HCT116 (cell line): ENCODE measurements at regions not wholly inside any gene's neighbourhood (a gene's known extent, or its start where the extent isn't known, plus 50 kb on each side); places are given as distances from the start of the nearest gene placed in this dataset.

Experiments used
- ATAC-seq: fragments of 200-7000 bp; cut with Tn5 transposase; 2 replicates; pipeline ENCODE4 v1.9.1; 2020; ENCODE audit warnings: mild to moderate bottlenecking, moderate library complexity
- BruUV-seq: library from RNA; stranded (reverse); fragments of 400-500 nt; replicated peaks from 2 replicates; lab custom pipeline; 2021; lab: Mats Ljungman, UMichigan
- CTCF ChIA-PET: fragments of 300-600 bp; sonication (Branson Sonifier 250); formaldehyde crosslinking; loops from one replicate; lab custom pipeline; 2021; ENCODE audit warnings: antibody characterized with exemption; lab: Charles Lee
- POLR2A ChIA-PET: fragments of 300-600, 350-600 bp; sonication (Branson Sonifier 250); formaldehyde crosslinking; loops from one replicate; lab custom pipeline; 2021; ENCODE audit warnings: antibody characterized with exemption; lab: Charles Lee
- RAD21 ChIA-PET, 2 experiments: fragments of 300-600 bp; sonication (Branson Sonifier 250); formaldehyde crosslinking; loops; one replicate each; lab custom pipeline; 2023; ENCODE audit warnings: low total read pairs in 2 of 2; ENCODE audit not compliant: uncharacterized antibody in 2 of 2, unreplicated experiment in 2 of 2, low non-redundant PET in 1 of 2; lab: Charles Lee
- DNase-seq: peaks from one replicate; pipeline ENCODE4 v3.0.0-alpha.2; 2010; ENCODE audit warnings: low read depth, low spot score
- H2AFZ ChIP-seq: fragments of 200-600 bp; shearing (Covaris generic), sonication (generic); 2 replicates; pipeline ENCODE4 v1.6.1; 2017; ENCODE audit warnings: low read depth, mixed run types, mixed read lengths, antibody characterized with exemption, low read length; ENCODE audit not compliant: poor library complexity, severe bottlenecking
- H3K27ac ChIP-seq: 2 replicates; pipeline ENCODE4 v1.5.1; 2012; ENCODE audit warnings: low read depth, low read length
- H3K27me3 ChIP-seq: fragments of 200-600 bp; sonication (generic); 2 replicates; pipeline ENCODE4 v1.6.1; 2016; ENCODE audit warnings: mixed run types, low read length, mixed read lengths; ENCODE audit not compliant: insufficient read depth
- H3K36me3 ChIP-seq, 2 experiments: fragments of 200-500 bp in 1 of 2; fragments of 200-600 bp in 1 of 2; sonication (Bioruptor generic) in 1 of 2; sonication (generic) in 1 of 2; 2 replicates each; pipeline versions ENCODE4 v1.5.1 to v1.6.1; 2014 to 2016; ENCODE audit warnings: low read length in 2 of 2, inconsistent platforms in 1 of 2, mixed read lengths in 1 of 2, mixed run types in 1 of 2; ENCODE audit not compliant: insufficient read depth in 2 of 2, control insufficient read depth in 1 of 2
- H3K4me1 ChIP-seq, 2 experiments: fragments of 200-600 bp in 1 of 2; sonication (generic) in 1 of 2; 2 replicates each; pipeline versions ENCODE4 v1.5.1 to v1.6.1; 2012 to 2017; ENCODE audit warnings: low read length in 2 of 2, inconsistent platforms in 1 of 2, mild to moderate bottlenecking in 1 of 2, mixed read lengths in 1 of 2, mixed run types in 1 of 2, moderate library complexity in 1 of 2; ENCODE audit not compliant: insufficient read depth in 2 of 2, control insufficient read depth in 1 of 2
- H3K4me2 ChIP-seq: fragments of 200-600 bp; sonication (generic); 2 replicates; pipeline ENCODE4 v1.6.1; 2017; ENCODE audit warnings: mixed run types, low read length, mixed read lengths
- H3K4me3 ChIP-seq, 2 experiments: fragments of 200-600 bp in 1 of 2; sonication (generic) in 1 of 2; replicated peaks in 1 of 2; 2 replicates each; pipeline ENCODE4 v1.5.1; 2011 to 2016; ENCODE audit warnings: low read length in 2 of 2, control low read depth in 1 of 2, low read depth in 1 of 2, mild to moderate bottlenecking in 1 of 2, mixed read lengths in 1 of 2, mixed run types in 1 of 2
- H3K79me2 ChIP-seq: fragments of 200-600 bp; sonication (generic); 2 replicates; pipeline ENCODE4 v1.6.1; 2017; ENCODE audit warnings: mild to moderate bottlenecking, mixed run types, low read length, moderate library complexity, mixed read lengths; ENCODE audit not compliant: insufficient read depth
- H3K9ac ChIP-seq: fragments of 200-600 bp; sonication (generic); 2 replicates; pipeline ENCODE4 v1.6.1; 2016; ENCODE audit warnings: low read length, mixed read lengths
- H3K9me2 ChIP-seq: fragments of 200-600 bp; sonication (generic), shearing (Covaris generic); 2 replicates; pipeline ENCODE4 v1.6.1; 2017; ENCODE audit warnings: mixed run types, mild to moderate bottlenecking, moderate library complexity; ENCODE audit not compliant: insufficient read depth
- H3K9me3 ChIP-seq, 2 experiments: fragments of 200-500 bp in 1 of 2; fragments of 200-600 bp in 1 of 2; sonication (Bioruptor generic) in 1 of 2; sonication (generic) in 1 of 2; 2 replicates each; pipeline ENCODE4 v1.6.1; 2014 to 2017; ENCODE audit warnings: low read length in 2 of 2, mixed read lengths in 2 of 2, inconsistent platforms in 1 of 2, low read depth in 1 of 2, mild to moderate bottlenecking in 1 of 2, mixed run types in 1 of 2, moderate library complexity in 1 of 2; ENCODE audit not compliant: control insufficient read depth in 1 of 2, insufficient read depth in 1 of 2
- H4K20me1 ChIP-seq: fragments of 200-600 bp; sonication (generic), shearing (Covaris generic); 2 replicates; pipeline ENCODE4 v1.6.1; 2017; ENCODE audit warnings: mixed run types, mild to moderate bottlenecking, moderate library complexity; ENCODE audit not compliant: insufficient read depth
- ATF3 ChIP-seq: IDR thresholded peaks from 2 replicates; pipeline ENCODE4 v1.6.1; 2012
- CBX3 ChIP-seq: IDR thresholded peaks from 2 replicates; pipeline ENCODE4 v1.6.1; 2012; ENCODE audit warnings: low read depth
- CEBPB ChIP-seq: IDR thresholded peaks from 2 replicates; pipeline ENCODE4 v1.6.1; 2012; ENCODE audit warnings: low read depth
- CTCF ChIP-seq, 3 experiments: fragments of 200-600 bp in 1 of 3; sonication (generic) in 1 of 3; IDR thresholded peaks in 2 of 3; conservative IDR thresholded peaks in 1 of 3; 2 replicates each; pipeline ENCODE4 v1.5.1; 2012 to 2017; ENCODE audit warnings: low read depth in 2 of 3, low read length in 2 of 3, antibody characterized with exemption in 1 of 3, borderline replicate concordance in 1 of 3, control low read depth in 1 of 3, mild to moderate bottlenecking in 1 of 3, mixed read lengths in 1 of 3, mixed run types in 1 of 3, moderate library complexity in 1 of 3; ENCODE audit not compliant: insufficient read depth in 1 of 3
- EGR1 ChIP-seq: IDR thresholded peaks from 2 replicates; pipeline ENCODE4 v1.6.1; 2012; ENCODE audit warnings: low read depth
- ELF1 ChIP-seq: IDR thresholded peaks from 2 replicates; pipeline ENCODE4 v1.6.1; 2012; ENCODE audit warnings: low read depth, borderline replicate concordance
- EZH2phosphoT487 ChIP-seq: fragments of 200-600 bp; IDR thresholded peaks from 2 replicates; pipeline ENCODE4 v1.6.1; 2018; ENCODE audit warnings: antibody characterized with exemption, borderline replicate concordance
- FOSL1 ChIP-seq: IDR thresholded peaks from 2 replicates; pipeline ENCODE4 v1.6.1; 2012; ENCODE audit warnings: low read depth
- JUND ChIP-seq: IDR thresholded peaks from 2 replicates; pipeline ENCODE4 v1.6.1; 2012
- POLR2AphosphoS5 ChIP-seq: IDR thresholded peaks from 2 replicates; pipeline ENCODE4 v1.6.1; 2011; ENCODE audit warnings: mild to moderate bottlenecking, low read depth, low read length, moderate library complexity
- RAD21 ChIP-seq: IDR thresholded peaks from 2 replicates; pipeline ENCODE4 v1.6.1; 2012; ENCODE audit warnings: low read depth, mild to moderate bottlenecking
- SP1 ChIP-seq: IDR thresholded peaks from 2 replicates; pipeline ENCODE4 v1.6.1; 2012; ENCODE audit warnings: low read depth
- TCF7L2 ChIP-seq: IDR thresholded peaks from 2 replicates; pipeline ENCODE4 v1.7.0; 2011; ENCODE audit warnings: borderline replicate concordance, inconsistent platforms; ENCODE audit not compliant: insufficient read depth, insufficient read length; ENCODE audit errors: extremely low read depth
- YY1 ChIP-seq: IDR thresholded peaks from 2 replicates; pipeline ENCODE4 v1.6.1; 2011; ENCODE audit warnings: low read length, low read depth, moderate library complexity, mild to moderate bottlenecking; ENCODE audit not compliant: insufficient replicate concordance; ENCODE audit errors: extremely low read depth
- ZBTB33 ChIP-seq: IDR thresholded peaks from 2 replicates; pipeline ENCODE4 v1.6.1; 2011; ENCODE audit warnings: mild to moderate bottlenecking, low read length, moderate library complexity; ENCODE audit not compliant: insufficient replicate concordance; ENCODE audit errors: extremely low read depth
- ZFX ChIP-seq: fragments of 450-650 bp; IDR thresholded peaks from 2 replicates; pipeline ENCODE4 v1.6.1; 2017
- ZNF274 ChIP-seq: fragments of 200-500 bp; sonication (Bioruptor generic); IDR thresholded peaks from 2 replicates; pipeline ENCODE4 v1.6.1; 2014; ENCODE audit warnings: mild to moderate bottlenecking, low read depth, low read length, inconsistent platforms
- intact Hi-C: fragments of 100-400 bp; cut with micrococcal nuclease; formaldehyde crosslinking; loops from 2 replicates; pipeline ENCODE4 v1.10.0; 2022
- TF ChIP-seq, protein P1 (sequence below): IDR thresholded peaks from 2 replicates; pipeline ENCODE4 v1.6.1; 2012; ENCODE audit warnings: low read depth
- TF ChIP-seq, protein P2 (sequence below): IDR thresholded peaks from 2 replicates; pipeline ENCODE4 v1.6.1; 2012

- H3K9me2 ChIP-seq, result no peaks in the 10 kb centered on the region
- H3K9ac ChIP-seq, result no peak overlapping the region
- H3K27ac ChIP-seq, result no peak overlapping the region
- CTCF ChIA-PET, result no interaction called here
- intact Hi-C loops, result no loop called here
- H3K79me2 ChIP-seq, result no peaks in the 10 kb centered on the region
- H3K4me3 ChIP-seq, result no peak overlapping the region
- no peaks in the 10 kb centered on the region for H3K27me3 ChIP-seq
- TF ChIP-seq CTCF (IDR thresholded peaks at IDR 0.05 in 2 of 3, conservative IDR thresholded peaks at IDR 0.05 in 1 of 3; ENCODE audit: borderline replicate concordance in 1 of 3, insufficient read depth in 1 of 3, low read depth in 2 of 3, low read length in 2 of 3) (no peak), YY1 (no peak), ZBTB33 (no peak), ZNF274 (no peak), ELF1 (no peak), RAD21 (no peak), EZH2phosphoT487 (no peak), CEBPB (no peak), TCF7L2 (no peak), SP1 (no peak), ZFX (no peak), EGR1 (no peak), JUND (no peak), CBX3 (no peak), FOSL1 (no peak), POLR2AphosphoS5 (no peak), ATF3 (no peak)
- TF ChIP-seq, protein P1, sequence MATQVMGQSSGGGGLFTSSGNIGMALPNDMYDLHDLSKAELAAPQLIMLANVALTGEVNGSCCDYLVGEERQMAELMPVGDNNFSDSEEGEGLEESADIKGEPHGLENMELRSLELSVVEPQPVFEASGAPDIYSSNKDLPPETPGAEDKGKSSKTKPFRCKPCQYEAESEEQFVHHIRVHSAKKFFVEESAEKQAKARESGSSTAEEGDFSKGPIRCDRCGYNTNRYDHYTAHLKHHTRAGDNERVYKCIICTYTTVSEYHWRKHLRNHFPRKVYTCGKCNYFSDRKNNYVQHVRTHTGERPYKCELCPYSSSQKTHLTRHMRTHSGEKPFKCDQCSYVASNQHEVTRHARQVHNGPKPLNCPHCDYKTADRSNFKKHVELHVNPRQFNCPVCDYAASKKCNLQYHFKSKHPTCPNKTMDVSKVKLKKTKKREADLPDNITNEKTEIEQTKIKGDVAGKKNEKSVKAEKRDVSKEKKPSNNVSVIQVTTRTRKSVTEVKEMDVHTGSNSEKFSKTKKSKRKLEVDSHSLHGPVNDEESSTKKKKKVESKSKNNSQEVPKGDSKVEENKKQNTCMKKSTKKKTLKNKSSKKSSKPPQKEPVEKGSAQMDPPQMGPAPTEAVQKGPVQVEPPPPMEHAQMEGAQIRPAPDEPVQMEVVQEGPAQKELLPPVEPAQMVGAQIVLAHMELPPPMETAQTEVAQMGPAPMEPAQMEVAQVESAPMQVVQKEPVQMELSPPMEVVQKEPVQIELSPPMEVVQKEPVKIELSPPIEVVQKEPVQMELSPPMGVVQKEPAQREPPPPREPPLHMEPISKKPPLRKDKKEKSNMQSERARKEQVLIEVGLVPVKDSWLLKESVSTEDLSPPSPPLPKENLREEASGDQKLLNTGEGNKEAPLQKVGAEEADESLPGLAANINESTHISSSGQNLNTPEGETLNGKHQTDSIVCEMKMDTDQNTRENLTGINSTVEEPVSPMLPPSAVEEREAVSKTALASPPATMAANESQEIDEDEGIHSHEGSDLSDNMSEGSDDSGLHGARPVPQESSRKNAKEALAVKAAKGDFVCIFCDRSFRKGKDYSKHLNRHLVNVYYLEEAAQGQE, result no peak
- TF ChIP-seq, protein P2, sequence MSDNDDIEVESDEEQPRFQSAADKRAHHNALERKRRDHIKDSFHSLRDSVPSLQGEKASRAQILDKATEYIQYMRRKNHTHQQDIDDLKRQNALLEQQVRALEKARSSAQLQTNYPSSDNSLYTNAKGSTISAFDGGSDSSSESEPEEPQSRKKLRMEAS, result no peak
- ATAC-seq (no peak), DNase-seq (no peak)
- H2AFZ ChIP-seq, result no peak overlapping the region
- H4K20me1 ChIP-seq, result no peaks in the 10 kb centered on the region
- H3K36me3 ChIP-seq, result no peaks in the 10 kb centered on the region
- H3K9me3 ChIP-seq, result no peaks in the 10 kb centered on the region
- RAD21 ChIA-PET, result no interaction called here
- H3K4me1 ChIP-seq, result no peaks in the 10 kb centered on the region
- no peak overlapping the region for H3K4me2 ChIP-seq
- BruUV-seq, result no TSS peak
- POLR2A ChIA-PET, result no interaction called here
Observed at GRCh38 chrX:113192418-113192817, 351.8 kb upstream of the AMOT start.
